HS-27A (cell line): ENCODE measurements at regions not wholly inside any gene's neighbourhood (a gene's known extent, or its start where the extent isn't known, plus 50 kb on each side); places are given as distances from the start of the nearest gene placed in this dataset.

Experiments used
- DNase-seq: peaks from one replicate; pipeline ENCODE4 v3.0.0-alpha.2; 2012; ENCODE audit warnings: low read depth, missing footprints

- DNase-seq = no peak
These were observed 182.5 kb downstream of the MED10 start for GRCh38 chr5:6195711-6196358.

GRCh38 chr5:6194906-6195612, 183.3 kb downstream of the MED10 start:
- no peak for DNase-seq

- DNase-seq = no peak
These were observed 184.0 kb downstream of the MED10 start for GRCh38 chr5:6194261-6194875.

- DNase-seq = no peak
These were observed 185.0 kb downstream of the MED10 start for GRCh38 chr5:6193310-6193709.

- no peak for DNase-seq
These were observed 187.5 kb downstream of the MED10 start for GRCh38 chr5:6190838-6191237.

GRCh38 chr5:6188976-6189375, 189.4 kb downstream of the MED10 start:
- no peak for DNase-seq

- DNase-seq = no peak
These were observed 190.0 kb downstream of the MED10 start for GRCh38 chr5:6188344-6188743.

- no peak for DNase-seq
These were observed 190.8 kb downstream of the MED10 start for GRCh38 chr5:6187501-6187900.

GRCh38 chr5:6185574-6185973, 192.8 kb downstream of the MED10 start:
- no peak for DNase-seq

GRCh38 chr5:6184481-6184880, 193.9 kb downstream of the MED10 start:
- no peak for DNase-seq

- DNase-seq = no peak
These were observed 194.7 kb downstream of the MED10 start for GRCh38 chr5:6183391-6184390.

GRCh38 chr5:6182271-6182815, 196.0 kb downstream of the MED10 start:
- no peak for DNase-seq

GRCh38 chr5:6181871-6182270, 196.5 kb downstream of the MED10 start:
- DNase-seq = no peak

- DNase-seq = no peak
These were observed 197.1 kb downstream of the MED10 start for GRCh38 chr5:6181147-6181729.

- DNase-seq = no peak
These were observed 198.0 kb downstream of the MED10 start for GRCh38 chr5:6180231-6180872.

GRCh38 chr5:6178846-6179532, 199.4 kb downstream of the MED10 start:
- DNase-seq = no peak

GRCh38 chr5:6177926-6178325, 200.4 kb downstream of the MED10 start:
- DNase-seq = no peak

- no peak for DNase-seq
These were observed 202.1 kb downstream of the MED10 start for GRCh38 chr5:6176102-6176693.

GRCh38 chr5:6175172-6175854, 203.0 kb downstream of the MED10 start:
- DNase-seq = no peak
